ENCODE measurements at regions not wholly inside any gene's neighbourhood (a gene's known extent, or its start where the extent isn't known, plus 50 kb on each side); places are given as distances from the start of the nearest gene placed in this dataset.

GRCh38 chr20:60497298-60498035, 539.2 kb downstream of the CDH26 start:
- no TSS peak for BruUV-seq (replicated peaks)
- Histone ChIP-seq H3K27me3 (ENCODE audit: control insufficient read depth, insufficient read depth, low read length) (0 out of 2 replicates have a peak, but pooled peaks cover 3% of the 10 kb centered on the region), H3K36me3 (ENCODE audit: control insufficient read depth, insufficient read depth, low read length) (no peaks in the 10 kb centered on the region), H3K4me3 (ENCODE audit: low read depth in 2 of 2, low read length in 2 of 2) (no peak overlapping the region), H3K27ac (ENCODE audit: low read length) (no peak overlapping the region), H3K9me3 (ENCODE audit: control insufficient read depth, insufficient read depth, low read depth, low read length) (no peaks in the 10 kb centered on the region), H3K4me1 (ENCODE audit: control insufficient read depth, insufficient read depth, low read length) (no peaks in the 10 kb centered on the region)
- intact Hi-C loops (cut with micrococcal nuclease; ENCODE audit: unreplicated experiment) (no loop called here), in situ Hi-C loops (cut with HindIII; ENCODE audit: low pct_unique_long_range_greater_than_20kb, low sequenced_read_pairs) (no loop called here)
- no peak for TF ChIP-seq REST (IDR thresholded peaks at IDR 0.05; ENCODE audit: insufficient read depth in 1 of 2, low read depth in 2 of 2, low read length in 1 of 2)
- no peak for TF ChIP-seq TCF7L2 (IDR thresholded peaks at IDR 0.05; ENCODE audit: low read depth, low read length)
- TF ChIP-seq POLR2AphosphoS5 (IDR thresholded peaks at IDR 0.05; ENCODE audit: low read depth, low read length): no peak
- TF ChIP-seq, protein P1, sequence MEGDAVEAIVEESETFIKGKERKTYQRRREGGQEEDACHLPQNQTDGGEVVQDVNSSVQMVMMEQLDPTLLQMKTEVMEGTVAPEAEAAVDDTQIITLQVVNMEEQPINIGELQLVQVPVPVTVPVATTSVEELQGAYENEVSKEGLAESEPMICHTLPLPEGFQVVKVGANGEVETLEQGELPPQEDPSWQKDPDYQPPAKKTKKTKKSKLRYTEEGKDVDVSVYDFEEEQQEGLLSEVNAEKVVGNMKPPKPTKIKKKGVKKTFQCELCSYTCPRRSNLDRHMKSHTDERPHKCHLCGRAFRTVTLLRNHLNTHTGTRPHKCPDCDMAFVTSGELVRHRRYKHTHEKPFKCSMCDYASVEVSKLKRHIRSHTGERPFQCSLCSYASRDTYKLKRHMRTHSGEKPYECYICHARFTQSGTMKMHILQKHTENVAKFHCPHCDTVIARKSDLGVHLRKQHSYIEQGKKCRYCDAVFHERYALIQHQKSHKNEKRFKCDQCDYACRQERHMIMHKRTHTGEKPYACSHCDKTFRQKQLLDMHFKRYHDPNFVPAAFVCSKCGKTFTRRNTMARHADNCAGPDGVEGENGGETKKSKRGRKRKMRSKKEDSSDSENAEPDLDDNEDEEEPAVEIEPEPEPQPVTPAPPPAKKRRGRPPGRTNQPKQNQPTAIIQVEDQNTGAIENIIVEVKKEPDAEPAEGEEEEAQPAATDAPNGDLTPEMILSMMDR (IDR thresholded peaks at IDR 0.05): no peak
- TF ChIP-seq SIN3A (IDR thresholded peaks at IDR 0.05; ENCODE audit: borderline replicate concordance, insufficient read depth, low read depth, low read length): no peak
- no peak for ATAC-seq
- no peak for DNase-seq (ENCODE audit: low read depth, low spot score)
- POLR2A ChIA-PET: no interaction called here
- CTCF ChIA-PET: no interaction called here

- ChIA-PET CTCF (no interaction called here), POLR2A (no interaction called here)
- Histone ChIP-seq H3K4me3 (ENCODE audit: low read depth in 2 of 2, low read length in 2 of 2) (no peak overlapping the region), H3K27ac (ENCODE audit: low read length) (no peak overlapping the region), H3K27me3 (ENCODE audit: control insufficient read depth, insufficient read depth, low read length) (no peaks in the 10 kb centered on the region), H3K4me1 (ENCODE audit: control insufficient read depth, insufficient read depth, low read length) (no peaks in the 10 kb centered on the region), H3K9me3 (ENCODE audit: control insufficient read depth, insufficient read depth, low read depth, low read length) (no peaks in the 10 kb centered on the region), H3K36me3 (ENCODE audit: control insufficient read depth, insufficient read depth, low read length) (no peaks in the 10 kb centered on the region)
- TF ChIP-seq POLR2AphosphoS5 (IDR thresholded peaks at IDR 0.05; ENCODE audit: low read depth, low read length) (no peak), REST (IDR thresholded peaks at IDR 0.05; ENCODE audit: insufficient read depth in 1 of 2, low read depth in 2 of 2, low read length in 1 of 2) (no peak), TCF7L2 (IDR thresholded peaks at IDR 0.05; ENCODE audit: low read depth, low read length) (no peak), SIN3A (IDR thresholded peaks at IDR 0.05; ENCODE audit: borderline replicate concordance, insufficient read depth, low read depth, low read length) (no peak)
- TF ChIP-seq, protein P1 (IDR thresholded peaks at IDR 0.05): no peak
- BruUV-seq (replicated peaks): no TSS peak
- no peak for DNase-seq (ENCODE audit: low read depth, low spot score)
- ATAC-seq: no peak
- in situ Hi-C loops (cut with HindIII; ENCODE audit: low pct_unique_long_range_greater_than_20kb, low sequenced_read_pairs) (no loop called here), intact Hi-C loops (cut with micrococcal nuclease; ENCODE audit: unreplicated experiment) (no loop called here)
Measured at GRCh38 chr20:60500038-60500701, 541.9 kb downstream of the CDH26 start.

All from Panc1 (cell line).